Panc1 (cell line): ENCODE measurements at regions not wholly inside any gene's neighbourhood (a gene's known extent, or its start where the extent isn't known, plus 50 kb on each side); places are given as distances from the start of the nearest gene placed in this dataset.

ENCODE experiments used
- ATAC-seq: fragments of 200-7000 bp; cut with Tn5 transposase; 2 replicates; pipeline ENCODE4 v1.9.1; 2020; ENCODE audit warnings: mild to moderate bottlenecking, moderate library complexity
- BruUV-seq: library from RNA; stranded (reverse); fragments of 400-500 nt; replicated peaks from 2 replicates; lab custom pipeline; 2021; lab: Mats Ljungman, UMichigan
- CTCF ChIA-PET: fragments of 300-600 bp; sonication (Branson Sonifier 250); formaldehyde crosslinking; loops from one replicate; lab custom pipeline; 2022; ENCODE audit warnings: antibody characterized with exemption; lab: Charles Lee
- POLR2A ChIA-PET: fragments of 300-600 bp; sonication (Branson Sonifier 250); formaldehyde crosslinking; loops from one replicate; lab custom pipeline; 2022; ENCODE audit warnings: antibody characterized with exemption; lab: Charles Lee
- DNase-seq: peaks from one replicate; pipeline ENCODE4 v3.0.0-alpha.2; 2010; ENCODE audit warnings: low read depth, low spot score
- H3K27ac ChIP-seq: 2 replicates; pipeline ENCODE4 v1.5.1; 2011; ENCODE audit warnings: mild to moderate bottlenecking, low read length, inconsistent platforms
- H3K27me3 ChIP-seq: fragments of 200-500 bp; sonication (Bioruptor generic); 2 replicates; pipeline ENCODE4 v1.6.0; 2014; ENCODE audit warnings: low read length, inconsistent platforms; ENCODE audit not compliant: control insufficient read depth, insufficient read depth
- H3K36me3 ChIP-seq: fragments of 200-500 bp; sonication (Bioruptor generic); 2 replicates; pipeline ENCODE4 v1.5.1; 2014; ENCODE audit warnings: inconsistent platforms, mild to moderate bottlenecking, low read length, moderate library complexity; ENCODE audit not compliant: control insufficient read depth, insufficient read depth
- H3K4me1 ChIP-seq: 2 replicates; pipeline ENCODE4 v1.5.1; 2011; ENCODE audit warnings: inconsistent platforms, mild to moderate bottlenecking, low read length, moderate library complexity; ENCODE audit not compliant: control insufficient read depth, insufficient read depth
- H3K4me3 ChIP-seq, 2 experiments: 2 replicates each; pipeline ENCODE4 v1.5.1; 2011 to 2012; ENCODE audit warnings: low read depth in 2 of 2, low read length in 2 of 2, mild to moderate bottlenecking in 2 of 2, inconsistent platforms in 1 of 2, moderate library complexity in 1 of 2
- H3K9me3 ChIP-seq: fragments of 200-500 bp; sonication (Bioruptor generic); 2 replicates; pipeline ENCODE4 v1.5.1; 2014; ENCODE audit warnings: low read depth, mild to moderate bottlenecking, inconsistent platforms, low read length, moderate library complexity; ENCODE audit not compliant: control insufficient read depth, insufficient read depth
- CTCF ChIP-seq: fragments of 450-650 bp; IDR thresholded peaks from 2 replicates; pipeline ENCODE4 v1.5.1; 2017; ENCODE audit warnings: mild to moderate bottlenecking
- POLR2AphosphoS5 ChIP-seq: IDR thresholded peaks from 2 replicates; pipeline ENCODE4 v1.6.1; 2012; ENCODE audit warnings: mild to moderate bottlenecking, low read depth, low read length, moderate library complexity
- REST ChIP-seq, 2 experiments: IDR thresholded peaks; 2 replicates each; pipeline ENCODE4 v1.6.1; 2011 to 2012; ENCODE audit warnings: low read depth in 2 of 2, control low read depth in 1 of 2, low read length in 1 of 2, mild to moderate bottlenecking in 1 of 2, moderate library complexity in 1 of 2; ENCODE audit not compliant: insufficient read depth in 1 of 2
- SIN3A ChIP-seq: IDR thresholded peaks from 2 replicates; pipeline ENCODE4 v1.6.1; 2012; ENCODE audit warnings: low read depth, mild to moderate bottlenecking, low read length, moderate library complexity, borderline replicate concordance; ENCODE audit not compliant: insufficient read depth
- TCF7L2 ChIP-seq: IDR thresholded peaks from 2 replicates; pipeline ENCODE4 v1.6.1; 2011; ENCODE audit warnings: mild to moderate bottlenecking, low read depth, low read length, inconsistent platforms
- in situ Hi-C: cut with HindIII; loops from 2 replicates; pipeline ENCODE4 v1.10.0; 2016; ENCODE audit warnings: low sequenced_read_pairs, low pct_unique_long_range_greater_than_20kb
- intact Hi-C: fragments of 100-400 bp; cut with micrococcal nuclease; formaldehyde crosslinking; loops from one replicate; pipeline ENCODE4 v1.10.0; 2022; ENCODE audit not compliant: unreplicated experiment

- intact Hi-C loops (no loop called here), in situ Hi-C loops (no loop called here)
- Histone ChIP-seq H3K27ac (no peak overlapping the region), H3K4me1 (no peaks in the 10 kb centered on the region), H3K9me3 (0 out of 2 replicates have a peak, but pooled peaks cover 3% of the 10 kb centered on the region), H3K27me3 (no peaks in the 10 kb centered on the region), H3K36me3 (no peaks in the 10 kb centered on the region), H3K4me3 (no peak overlapping the region)
- ChIA-PET POLR2A (no interaction called here), CTCF (no interaction called here)
- BruUV-seq, result no TSS peak
- ATAC-seq, result no peak
- no peak for DNase-seq
- TF ChIP-seq POLR2AphosphoS5 (no peak), SIN3A (no peak), CTCF (no peak), TCF7L2 (no peak), REST (IDR thresholded peaks at IDR 0.05; ENCODE audit: insufficient read depth in 1 of 2, low read depth in 2 of 2, low read length in 1 of 2) (no peak)
Observed at GRCh38 chr7:9328296-9328695, 894.9 kb downstream of the NXPH1 start.

- ATAC-seq (no peak), DNase-seq (no peak)
- no peak overlapping the region for H3K4me3 ChIP-seq
- in situ Hi-C loops, result no loop called here
- H3K36me3 ChIP-seq, result no peaks in the 10 kb centered on the region
- ChIA-PET CTCF (no interaction called here), POLR2A (no interaction called here)
- no peaks in the 10 kb centered on the region for H3K4me1 ChIP-seq
- no peaks in the 10 kb centered on the region for H3K9me3 ChIP-seq
- TF ChIP-seq CTCF (no peak), REST (IDR thresholded peaks at IDR 0.05; ENCODE audit: insufficient read depth in 1 of 2, low read depth in 2 of 2, low read length in 1 of 2) (no peak), POLR2AphosphoS5 (no peak), SIN3A (no peak), TCF7L2 (no peak)
- no TSS peak for BruUV-seq
- no peak overlapping the region for H3K27ac ChIP-seq
- H3K27me3 ChIP-seq, result no peaks in the 10 kb centered on the region
- intact Hi-C loops, result no loop called here
Observed at GRCh38 chr7:9349625-9350024, 916.2 kb downstream of the NXPH1 start.
